H1 (cell line): ENCODE measurements at regions not wholly inside any gene's neighbourhood (a gene's known extent, or its start where the extent isn't known, plus 50 kb on each side); places are given as distances from the start of the nearest gene placed in this dataset.

ENCODE experiments used
- CTCF ChIA-PET: fragments of 300-600 bp; sonication (Branson Sonifier 250); formaldehyde crosslinking; loops from one replicate; lab custom pipeline; 2021; ENCODE audit not compliant: partially characterized antibody; lab: Charles Lee
- POLR2A ChIA-PET: fragments of 300-600 bp; sonication (Branson Sonifier 250); formaldehyde crosslinking; loops from one replicate; lab custom pipeline; 2021; ENCODE audit warnings: inconsistent platforms; ENCODE audit not compliant: partially characterized antibody; lab: Charles Lee
- DNase-seq, 2 experiments: peaks; one replicate each; pipeline versions ENCODE4 v3.0.0 to v3.0.0-alpha.2; 2010 to 2022; ENCODE audit warnings: low spot score in 2 of 2, low read depth in 1 of 2, mixed read lengths in 1 of 2
- FAIRE-seq: peaks from 2 replicates; lab custom pipeline; 2011; peaks lifted over from hg19 to GRCh38; lab: Jason Lieb, UNC
- H2AFZ ChIP-seq: 2 replicates; pipeline ENCODE4 v1.8.1; 2012; ENCODE audit warnings: low read length, inconsistent platforms
- H2AK5ac ChIP-seq: 2 replicates; pipeline ENCODE4 v1.6.1; 2013; ENCODE audit warnings: low read depth, low read length
- H2BK120ac ChIP-seq: replicated peaks from 2 replicates; pipeline ENCODE3; 2013; ENCODE audit warnings: low read depth, low read length, inconsistent platforms
- H2BK12ac ChIP-seq: 2 replicates; pipeline ENCODE4 v1.6.1; 2013; ENCODE audit warnings: low read depth, low read length
- H2BK15ac ChIP-seq: 2 replicates; pipeline ENCODE4 v1.6.1; 2013; ENCODE audit warnings: low read length
- H2BK20ac ChIP-seq: 2 replicates; pipeline ENCODE4 v1.6.1; 2013; ENCODE audit warnings: low read length
- H2BK5ac ChIP-seq: 2 replicates; pipeline ENCODE4 v1.6.1; 2013; ENCODE audit warnings: low read depth, low read length
- H3K14ac ChIP-seq: 2 replicates; pipeline ENCODE4 v1.6.1; 2013; ENCODE audit warnings: inconsistent platforms; ENCODE audit not compliant: insufficient read length
- H3K18ac ChIP-seq: 2 replicates; pipeline ENCODE4 v1.6.1; 2013; ENCODE audit warnings: low read length; ENCODE audit errors: extremely low read depth
- H3K23ac ChIP-seq: 2 replicates; pipeline ENCODE4 v1.6.1; 2013; ENCODE audit warnings: inconsistent platforms; ENCODE audit not compliant: insufficient read length
- H3K23me2 ChIP-seq: 2 replicates; pipeline ENCODE4 v1.6.1; 2013; ENCODE audit warnings: low read depth, low read length
- H3K27ac ChIP-seq: 2 replicates; pipeline ENCODE4 v1.6.1; 2011; ENCODE audit warnings: low read depth, low read length, inconsistent platforms
- H3K27me3 ChIP-seq, 4 experiments: replicated peaks in 1 of 4; 1 replicate in 1 of 4; 2 replicates in 3 of 4; pipeline versions ENCODE4 v1.6.1 to v1.8.1; 2011 to 2013; ENCODE audit warnings: low read length in 3 of 4, mild to moderate bottlenecking in 3 of 4, inconsistent platforms in 2 of 4, mixed read lengths in 2 of 4, moderate library complexity in 1 of 4; ENCODE audit not compliant: control insufficient read depth in 3 of 4, insufficient read depth in 3 of 4; ENCODE audit errors: extremely low read depth in 1 of 4
- H3K36me3 ChIP-seq, 4 experiments: 2 replicates each; pipeline versions ENCODE4 v1.6.1 to v1.8.1; 2011 to 2013; ENCODE audit warnings: mild to moderate bottlenecking in 4 of 4, low read length in 3 of 4, moderate library complexity in 2 of 4, control low read depth in 1 of 4, inconsistent platforms in 1 of 4; ENCODE audit not compliant: insufficient read depth in 4 of 4, control insufficient read depth in 2 of 4
- H3K4ac ChIP-seq: replicated peaks from 2 replicates; pipeline ENCODE3; 2013; ENCODE audit warnings: low read length, low read depth, mixed read lengths, inconsistent platforms; ENCODE audit not compliant: insufficient read length
- H3K4me1 ChIP-seq, 4 experiments: replicated peaks in 1 of 4; 1 replicate in 1 of 4; 2 replicates in 3 of 4; pipeline versions ENCODE4 v1.6.1 to v1.8.1; 2011 to 2013; ENCODE audit warnings: low read length in 3 of 4, inconsistent platforms in 2 of 4, mixed read lengths in 1 of 4; ENCODE audit not compliant: insufficient read depth in 4 of 4, control insufficient read depth in 3 of 4
- H3K4me2 ChIP-seq, 2 experiments: 2 replicates each; pipeline versions ENCODE4 v1.6.1 to v1.8.1; 2011 to 2013; ENCODE audit warnings: low read depth in 2 of 2, low read length in 2 of 2, control low read depth in 1 of 2, inconsistent platforms in 1 of 2, mild to moderate bottlenecking in 1 of 2; ENCODE audit not compliant: insufficient read depth in 1 of 2
- H3K4me3 ChIP-seq, 4 experiments: fragments of 200-600, 300-600 bp in 1 of 4; sonication (generic), shearing (Covaris generic), sonication (Bioruptor Twin) in 1 of 4; 2 replicates each; pipeline versions ENCODE4 v1.5.1 to v1.8.1; 2011 to 2016; ENCODE audit warnings: low read length in 4 of 4, low read depth in 3 of 4, control low read depth in 2 of 4, inconsistent platforms in 2 of 4, mild to moderate bottlenecking in 2 of 4, mixed read lengths in 1 of 4, moderate library complexity in 1 of 4; ENCODE audit not compliant: insufficient read depth in 2 of 4; ENCODE audit errors: extremely low read depth in 1 of 4
- H3K56ac ChIP-seq: replicated peaks from 2 replicates; pipeline ENCODE3; 2013; ENCODE audit warnings: low read depth, mild to moderate bottlenecking, mixed read lengths, low read length, inconsistent platforms; ENCODE audit not compliant: insufficient read length
- H3K79me1 ChIP-seq: 2 replicates; pipeline ENCODE4 v1.6.1; 2013; ENCODE audit warnings: low read depth, low read length, control low read depth
- H3K79me2 ChIP-seq, 2 experiments: 2 replicates each; pipeline versions ENCODE4 v1.6.1 to v1.8.1; 2012 to 2013; ENCODE audit warnings: low read length in 2 of 2, mild to moderate bottlenecking in 2 of 2, inconsistent platforms in 1 of 2; ENCODE audit not compliant: insufficient read depth in 2 of 2, control insufficient read depth in 1 of 2
- H3K9ac ChIP-seq, 4 experiments: replicated peaks in 1 of 4; 1 replicate in 1 of 4; 2 replicates in 3 of 4; pipeline versions ENCODE4 v1.6.1 to v1.8.1; 2011 to 2013; ENCODE audit warnings: low read depth in 3 of 4, low read length in 3 of 4, control low read depth in 2 of 4, mild to moderate bottlenecking in 2 of 4, moderate library complexity in 2 of 4, inconsistent platforms in 1 of 4; ENCODE audit errors: extremely low read depth in 1 of 4
- H3K9me3 ChIP-seq, 2 experiments: 2 replicates each; pipeline versions ENCODE4 v1.6.1 to v1.8.1; 2012 to 2013; ENCODE audit warnings: mild to moderate bottlenecking in 2 of 2, moderate library complexity in 2 of 2, control low read depth in 1 of 2, inconsistent platforms in 1 of 2, low read depth in 1 of 2, low read length in 1 of 2, mixed read lengths in 1 of 2; ENCODE audit not compliant: insufficient read depth in 2 of 2
- H4K20me1 ChIP-seq, 2 experiments: replicated peaks in 1 of 2; 2 replicates each; pipeline versions ENCODE3 to v1.8.1; 2011 to 2013; ENCODE audit warnings: inconsistent platforms in 2 of 2, low read length in 2 of 2, mild to moderate bottlenecking in 1 of 2; ENCODE audit not compliant: insufficient read depth in 2 of 2, control insufficient read depth in 1 of 2
- H4K5ac ChIP-seq: 2 replicates; pipeline ENCODE4 v1.6.1; 2013; ENCODE audit warnings: low read length, low read depth, mixed read lengths, inconsistent platforms; ENCODE audit not compliant: insufficient read length
- H4K8ac ChIP-seq: 2 replicates; pipeline ENCODE4 v1.8.0; 2013; ENCODE audit warnings: mild to moderate bottlenecking, moderate library complexity, low read length, inconsistent platforms; ENCODE audit not compliant: insufficient read depth; ENCODE audit errors: extremely low read depth
- H4K91ac ChIP-seq: replicated peaks from 2 replicates; pipeline ENCODE3; 2013; ENCODE audit warnings: low read length, mixed read lengths, inconsistent platforms; ENCODE audit not compliant: insufficient read length
- CBX8 ChIP-seq: fragments of 300-800, 300-1000 bp; sonication (generic); IDR thresholded peaks from 2 replicates; pipeline ENCODE4 v1.7.1; 2016; ENCODE audit warnings: low read depth, low read length, borderline replicate concordance
- CTCF ChIP-seq, 3 experiments: IDR thresholded peaks; 1 replicate in 2 of 3; 2 replicates in 1 of 3; pipeline versions ENCODE4 v1.5.1 to v1.6.1; 2011; ENCODE audit warnings: low read length in 3 of 3, mild to moderate bottlenecking in 3 of 3, inconsistent platforms in 2 of 3, low read depth in 1 of 3, moderate library complexity in 1 of 3; ENCODE audit not compliant: insufficient read depth in 1 of 3; ENCODE audit errors: control extremely low read depth in 1 of 3
- EGR1 ChIP-seq: IDR thresholded peaks from 2 replicates; pipeline ENCODE4 v1.6.1; 2011; ENCODE audit warnings: low read depth, low read length, borderline replicate concordance
- EZH2 ChIP-seq: fragments of 200-600 bp; sonication (generic); IDR thresholded peaks from 2 replicates; pipeline ENCODE4 v1.7.1; 2012; ENCODE audit warnings: low read depth, mild to moderate bottlenecking, moderate library complexity, low read length, inconsistent platforms; ENCODE audit not compliant: severe bottlenecking
- JUND ChIP-seq: IDR thresholded peaks from 2 replicates; pipeline ENCODE4 v1.6.1; 2011; ENCODE audit warnings: mild to moderate bottlenecking, improper control_type of control experiment, low read length
- POLR2A ChIP-seq, 2 experiments: IDR thresholded peaks; 1 replicate in 1 of 2; 2 replicates in 1 of 2; pipeline ENCODE4 v1.6.1; 2011; ENCODE audit warnings: low read depth in 2 of 2, low read length in 2 of 2, mild to moderate bottlenecking in 2 of 2; ENCODE audit errors: control extremely low read depth in 1 of 2
- POU5F1 ChIP-seq: IDR thresholded peaks from 2 replicates; pipeline ENCODE4 v1.6.1; 2011; ENCODE audit warnings: low read depth, mild to moderate bottlenecking, low read length, moderate library complexity
- SIN3A ChIP-seq, 2 experiments: IDR thresholded peaks in 1 of 2; conservative IDR thresholded peaks in 1 of 2; 2 replicates each; pipeline ENCODE4 v1.6.1; 2011 to 2012; ENCODE audit warnings: low read length in 2 of 2, improper control_type of control experiment in 1 of 2, low read depth in 1 of 2, mild to moderate bottlenecking in 1 of 2
- SUZ12 ChIP-seq: fragments of 200-600 bp; sonication (generic); IDR thresholded peaks from 2 replicates; pipeline ENCODE4 v1.6.1; 2012; ENCODE audit warnings: mild to moderate bottlenecking, inconsistent platforms, low read length, moderate library complexity, mixed read lengths
- TAF7 ChIP-seq: optimal IDR thresholded peaks from 2 replicates; pipeline ENCODE3; 2011; ENCODE audit warnings: low read depth, mild to moderate bottlenecking, inconsistent platforms, low read length, moderate library complexity, borderline replicate concordance
- TCF12 ChIP-seq: IDR thresholded peaks from 2 replicates; pipeline ENCODE4 v1.6.1; 2011; ENCODE audit warnings: low read depth, mild to moderate bottlenecking, low read length
- TEAD4 ChIP-seq: IDR thresholded peaks from 2 replicates; pipeline ENCODE4 v1.6.1; 2012; ENCODE audit warnings: low read depth, low read length, inconsistent platforms, mixed read lengths
- WGBS, 2 experiments: shearing (Covaris generic) in 1 of 2; methylation state at CpG; one replicate each; pipeline versions ENCODE4 v1.1.6 to v1.1.7; 2013 to 2015; ENCODE audit warnings: low lambda C conversion rate in 2 of 2, mixed read lengths in 2 of 2, inconsistent platforms in 1 of 2, low coverage in 1 of 2, missing lambda C conversion rate in 1 of 2; ENCODE audit not compliant: insufficient replicate concordance in 2 of 2, insufficient coverage in 1 of 2, insufficient read length in 1 of 2; ENCODE audit errors: extremely low coverage in 1 of 2, missing lambda C conversion rate in 1 of 2; 5-methylcytosine and 5-hydroxymethylcytosine counted together

GRCh38 chr3:27800261-27800660 is 78.1 kb upstream of the EOMES start:
- no peak overlapping the region for H4K91ac ChIP-seq
- no peak overlapping the region for H3K56ac ChIP-seq
- H2BK5ac ChIP-seq: no peak overlapping the region
- no peaks in the 10 kb centered on the region for H4K20me1 ChIP-seq
- H3K14ac ChIP-seq: no peak overlapping the region
- no peak overlapping the region for H2BK120ac ChIP-seq
- H3K79me2 ChIP-seq: no peaks in the 10 kb centered on the region
- H2BK20ac ChIP-seq: no peak overlapping the region
- CTCF ChIA-PET: interaction anchor here (0.6 kb wide), 2 partner anchors 24 to 87 kb away, joined by 3 read pairs; no protein-coding TSS in a partner anchor
- 95% methylated on average over 3 of the region's 3 CpGs; no CpG with 5 or more reads in 1 of the 2 experiments for WGBS, 2 experiments
- no peaks in the 10 kb centered on the region for H3K79me1 ChIP-seq
- H2BK12ac ChIP-seq: no peak overlapping the region
- no peaks in the 10 kb centered on the region for H3K9me3 ChIP-seq
- H4K5ac ChIP-seq: no peak overlapping the region
- H4K8ac ChIP-seq: no peak overlapping the region
- H3K4me3 ChIP-seq: no peak overlapping the region
- H2BK15ac ChIP-seq: no peak overlapping the region
- H3K4me2 ChIP-seq: no peak overlapping the region
- H3K18ac ChIP-seq: no peak overlapping the region
- H3K23ac ChIP-seq: no peak overlapping the region
- DNase-seq: no peak
- no peak overlapping the region for H2AFZ ChIP-seq
- FAIRE-seq: no peak
- no peak overlapping the region for H2AK5ac ChIP-seq
- H3K4ac ChIP-seq: no peak overlapping the region
- H3K36me3 ChIP-seq: no peaks in the 10 kb centered on the region
- H3K9ac ChIP-seq: no peak overlapping the region
- H3K27ac ChIP-seq: no peak overlapping the region
- POLR2A ChIA-PET: no interaction called here
- H3K4me1 ChIP-seq: no peaks in the 10 kb centered on the region
- no peaks in the 10 kb centered on the region for H3K27me3 ChIP-seq
- no peaks in the 10 kb centered on the region for H3K23me2 ChIP-seq
- no peak for TF ChIP-seq POU5F1
- no peak for TF ChIP-seq CBX8
- no peak for TF ChIP-seq SUZ12
- TF ChIP-seq TCF12: no peak
- no peak for TF ChIP-seq POLR2A (IDR thresholded peaks at IDR 0.05; ENCODE audit: control extremely low read depth in 1 of 2, low read depth in 2 of 2, low read length in 2 of 2)
- TF ChIP-seq CTCF (IDR thresholded peaks at IDR 0.05; ENCODE audit: control extremely low read depth in 1 of 3, insufficient read depth in 1 of 3, low read depth in 1 of 3, low read length in 3 of 3): no peak
- no peak for TF ChIP-seq TEAD4
- TF ChIP-seq EZH2: no peak
- no peak for TF ChIP-seq SIN3A (conservative IDR thresholded peaks at IDR 0.05 in 1 of 2, IDR thresholded peaks at IDR 0.05 in 1 of 2; ENCODE audit: low read depth in 1 of 2, low read length in 2 of 2)
- TF ChIP-seq TAF7: no peak
- TF ChIP-seq EGR1: no peak
- TF ChIP-seq JUND: no peak
